Transverse colon (tissue), 3 donors: ENCODE measurements at regions not wholly inside any gene's neighbourhood (a gene's known extent, or its start where the extent isn't known, plus 50 kb on each side); places are given as distances from the start of the nearest gene placed in this dataset.

Experiments used
- CTCF ChIP-seq, 5 experiments: fragments of 200-600 bp in 3 of 5; fragments of 450-650 bp in 2 of 5; sonication (generic) in 3 of 5; IDR thresholded peaks; 1 replicate in 2 of 5; 2 replicates in 3 of 5; pipeline ENCODE4 v1.5.1; 2016 to 2017; ENCODE audit warnings: antibody characterized with exemption in 5 of 5, inconsistent platforms in 3 of 5, mild to moderate bottlenecking in 2 of 5, moderate library complexity in 1 of 5
- EP300 ChIP-seq: sonication (generic); formaldehyde crosslinking; IDR thresholded peaks from one replicate; pipeline ENCODE4 v1.6.1; 2017; ENCODE audit warnings: antibody characterized with exemption, low read depth

GRCh38 chr5:171614511-171614910, 171.1 kb upstream of the SMIM23 start:
- TF ChIP-seq CTCF (IDR thresholded peaks at IDR 0.05) (no peak), EP300 (no peak)
